ENCODE measurements at regions not wholly inside any gene's neighbourhood (a gene's known extent, or its start where the extent isn't known, plus 50 kb on each side); places are given as distances from the start of the nearest gene placed in this dataset.

DNA sequence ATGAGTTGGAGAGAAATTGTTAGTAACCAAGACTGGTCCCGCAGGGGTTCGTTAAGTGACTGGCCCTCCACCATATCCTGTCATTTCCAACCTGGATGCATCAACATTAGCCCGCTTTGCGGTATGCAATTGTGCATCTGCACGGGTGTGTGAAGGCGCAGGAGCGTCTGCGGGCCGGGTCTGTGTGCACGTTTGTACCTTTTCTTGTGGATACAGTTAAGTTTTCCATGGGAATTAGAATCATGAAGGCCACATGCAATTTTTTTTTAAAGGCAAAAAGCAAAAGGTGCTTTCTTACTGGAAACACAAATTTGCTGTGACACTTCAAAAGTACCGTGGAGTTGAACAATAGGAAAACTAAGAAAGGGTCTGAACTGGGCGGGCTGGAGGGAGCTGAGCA lies 355.4 kb upstream of the ZFHX3 start:
- FAIRE-seq, result no peak
- Histone ChIP-seq H3K4me2 (ENCODE audit: control insufficient read depth, extremely low read depth, insufficient read depth, low read depth, low read length) (no peak overlapping the region), H3K27me3 (ENCODE audit: control insufficient read depth, extremely low read depth, insufficient read depth, low read length) (no peaks in the 10 kb centered on the region)

GRCh38 chr16:73400951-73401350 lies 353.0 kb upstream of the ZFHX3 start:
- no peaks in the 10 kb centered on the region for H4K20me1 ChIP-seq (ENCODE audit: control insufficient read depth, extremely low read depth, insufficient read depth, low read length)
- no peaks in the 10 kb centered on the region for H3K27me3 ChIP-seq (ENCODE audit: control insufficient read depth, extremely low read depth, insufficient read depth, low read length)
- H3K36me3 ChIP-seq (ENCODE audit: control insufficient read depth in 2 of 2, extremely low read depth in 1 of 2, insufficient read depth in 2 of 2, low read length in 2 of 2), result no peaks in the 10 kb centered on the region
- TF ChIP-seq EZH2 (IDR thresholded peaks at IDR 0.05; ENCODE audit: low read length) (no peak), CTCF (optimal IDR thresholded peaks at IDR 0.05 in 1 of 3, IDR thresholded peaks at IDR 0.05 in 1 of 3, conservative IDR thresholded peaks at IDR 0.05 in 1 of 3; ENCODE audit: extremely low read depth in 1 of 3, insufficient read depth in 2 of 3, low read length in 3 of 3) (no peak)
- no peak overlapping the region for H3K9ac ChIP-seq (ENCODE audit: control insufficient read depth, extremely low read depth, insufficient read depth, low read length)
- H3K79me2 ChIP-seq (ENCODE audit: control insufficient read depth, insufficient read depth, low read length), result no peaks in the 10 kb centered on the region
- FAIRE-seq (no peak), DNase-seq (ENCODE audit: low read depth, low spot score) (no peak)
- dilution Hi-C loops (cut with MboI; ENCODE audit: extremely low pct_ligation_motif_present, low sequenced_read_pairs), result no loop called here
- H3K9me1 ChIP-seq (ENCODE audit: control insufficient read depth, extremely low read depth, insufficient read depth, low read length), result no peaks in the 10 kb centered on the region
- H3K27ac ChIP-seq (ENCODE audit: control insufficient read depth, insufficient read depth, low read length), result no peak overlapping the region
- H3K9me3 ChIP-seq (ENCODE audit: control insufficient read depth, low read depth, low read length), result no peaks in the 10 kb centered on the region
- no peak overlapping the region for H3K4me3 ChIP-seq (ENCODE audit: control insufficient read depth in 2 of 3, extremely low read depth in 1 of 3, insufficient read depth in 2 of 3, low read depth in 1 of 3, low read length in 3 of 3)
- no peak overlapping the region for H3K4me2 ChIP-seq (ENCODE audit: control insufficient read depth, extremely low read depth, insufficient read depth, low read depth, low read length)
- no peaks in the 10 kb centered on the region for H3K4me1 ChIP-seq (ENCODE audit: control insufficient read depth, extremely low read depth, insufficient read depth, low read length)
- H2AFZ ChIP-seq (ENCODE audit: control insufficient read depth, low read length), result no peak overlapping the region

More for the DNA sequence above, 355.4 kb upstream of the ZFHX3 start:
- Histone ChIP-seq H3K9me3 (ENCODE audit: control insufficient read depth, low read depth, low read length) (no peaks in the 10 kb centered on the region), H2AFZ (ENCODE audit: control insufficient read depth, low read length) (no peak overlapping the region), H4K20me1 (ENCODE audit: control insufficient read depth, extremely low read depth, insufficient read depth, low read length) (no peaks in the 10 kb centered on the region), H3K9me1 (ENCODE audit: control insufficient read depth, extremely low read depth, insufficient read depth, low read length) (no peaks in the 10 kb centered on the region), H3K79me2 (ENCODE audit: control insufficient read depth, insufficient read depth, low read length) (no peaks in the 10 kb centered on the region), H3K27ac (ENCODE audit: control insufficient read depth, insufficient read depth, low read length) (no peak overlapping the region), H3K4me1 (ENCODE audit: control insufficient read depth, extremely low read depth, insufficient read depth, low read length) (no peaks in the 10 kb centered on the region), H3K4me3 (ENCODE audit: control insufficient read depth in 2 of 3, extremely low read depth in 1 of 3, insufficient read depth in 2 of 3, low read depth in 1 of 3, low read length in 3 of 3) (no peak overlapping the region), H3K36me3 (ENCODE audit: control insufficient read depth in 2 of 2, extremely low read depth in 1 of 2, insufficient read depth in 2 of 2, low read length in 2 of 2) (no peaks in the 10 kb centered on the region), H3K9ac (ENCODE audit: control insufficient read depth, extremely low read depth, insufficient read depth, low read length) (no peak overlapping the region)
- dilution Hi-C loops (cut with MboI; ENCODE audit: extremely low pct_ligation_motif_present, low sequenced_read_pairs), result no loop called here
- TF ChIP-seq EZH2 (IDR thresholded peaks at IDR 0.05; ENCODE audit: low read length) (no peak), CTCF (optimal IDR thresholded peaks at IDR 0.05 in 1 of 3, IDR thresholded peaks at IDR 0.05 in 1 of 3, conservative IDR thresholded peaks at IDR 0.05 in 1 of 3; ENCODE audit: extremely low read depth in 1 of 3, insufficient read depth in 2 of 3, low read length in 3 of 3) (no peak)
- DNase-seq (ENCODE audit: low read depth, low spot score), result no peak

Data from keratinocyte (primary cell).